ENCODE measurements at regions not wholly inside any gene's neighbourhood (a gene's known extent, or its start where the extent isn't known, plus 50 kb on each side); places are given as distances from the start of the nearest gene placed in this dataset.

- TF ChIP-seq POLR2AphosphoS5 (IDR thresholded peaks at IDR 0.05; ENCODE audit: insufficient read depth in 1 of 2, low read depth in 1 of 2) (no peak), POLR2A (IDR thresholded peaks at IDR 0.05) (no peak), CTCF (IDR thresholded peaks at IDR 0.05) (no peak)
- no peak for DNase-seq (ENCODE audit: extremely low spot score in 2 of 2)
- Histone ChIP-seq H3K27me3 (no peaks in the 10 kb centered on the region), H3K36me3 (no peaks in the 10 kb centered on the region), H3K4me3 (no peak overlapping the region), H3K9me3 (no peaks in the 10 kb centered on the region), H3K27ac (no peak overlapping the region), H3K4me1 (no peaks in the 10 kb centered on the region)
- intact Hi-C loops (cut with DNase I): no loop called here
These were observed 457.2 kb downstream of the KIF16B start for GRCh38 chr20:16115911-16116552.

- H3K27me3 ChIP-seq: no peaks in the 10 kb centered on the region
- no peaks in the 10 kb centered on the region for H3K9me3 ChIP-seq
- intact Hi-C loops (cut with DNase I): no loop called here
- H3K4me3 ChIP-seq: no peak overlapping the region
- H3K36me3 ChIP-seq: no peaks in the 10 kb centered on the region
- no peak overlapping the region for H3K27ac ChIP-seq
- no peak for DNase-seq (ENCODE audit: extremely low spot score in 2 of 2)
- TF ChIP-seq POLR2A (IDR thresholded peaks at IDR 0.05) (no peak), POLR2AphosphoS5 (IDR thresholded peaks at IDR 0.05; ENCODE audit: insufficient read depth in 1 of 2, low read depth in 1 of 2) (no peak), CTCF (IDR thresholded peaks at IDR 0.05) (no peak)
- H3K4me1 ChIP-seq: no peaks in the 10 kb centered on the region
These were observed 459.5 kb downstream of the KIF16B start for GRCh38 chr20:16113736-16114135.

- no peak overlapping the region for H3K27ac ChIP-seq
- no peaks in the 10 kb centered on the region for H3K4me1 ChIP-seq
- intact Hi-C loops (cut with DNase I): no loop called here
- H3K36me3 ChIP-seq: no peaks in the 10 kb centered on the region
- no peak for DNase-seq (ENCODE audit: extremely low spot score in 2 of 2)
- no peaks in the 10 kb centered on the region for H3K9me3 ChIP-seq
- TF ChIP-seq CTCF (IDR thresholded peaks at IDR 0.05): no peak
- no peak for TF ChIP-seq POLR2AphosphoS5 (IDR thresholded peaks at IDR 0.05; ENCODE audit: insufficient read depth in 1 of 2, low read depth in 1 of 2)
- no peak for TF ChIP-seq POLR2A (IDR thresholded peaks at IDR 0.05)
- H3K4me3 ChIP-seq: no peak overlapping the region
- no peaks in the 10 kb centered on the region for H3K27me3 ChIP-seq
These were observed 461.3 kb downstream of the KIF16B start for GRCh38 chr20:16111852-16112412.

- no peaks in the 10 kb centered on the region for H3K9me3 ChIP-seq
- TF ChIP-seq CTCF (IDR thresholded peaks at IDR 0.05): no peak
- TF ChIP-seq POLR2AphosphoS5 (IDR thresholded peaks at IDR 0.05; ENCODE audit: insufficient read depth in 1 of 2, low read depth in 1 of 2): no peak
- no peak for TF ChIP-seq POLR2A (IDR thresholded peaks at IDR 0.05)
- intact Hi-C loops (cut with DNase I): no loop called here
- H3K36me3 ChIP-seq: no peaks in the 10 kb centered on the region
- no peaks in the 10 kb centered on the region for H3K27me3 ChIP-seq
- no peak overlapping the region for H3K4me3 ChIP-seq
- no peak for DNase-seq (ENCODE audit: extremely low spot score in 2 of 2)
- no peak overlapping the region for H3K27ac ChIP-seq
- H3K4me1 ChIP-seq: no peaks in the 10 kb centered on the region
These were observed 461.9 kb downstream of the KIF16B start for GRCh38 chr20:16111172-16111832.
